Endothelial cell of umbilical vein (primary cell): ENCODE measurements at regions not wholly inside any gene's neighbourhood (a gene's known extent, or its start where the extent isn't known, plus 50 kb on each side); places are given as distances from the start of the nearest gene placed in this dataset.

Source experiments
- CTCF ChIP-seq, 2 donors: IDR thresholded peaks; 1 replicate in 1 of 2; 2 replicates in 1 of 2; pipeline ENCODE4 v1.5.1; 2011; ENCODE audit warnings: low read length in 2 of 2, mild to moderate bottlenecking in 2 of 2, moderate library complexity in 2 of 2, control low read depth in 1 of 2, inconsistent platforms in 1 of 2, low read depth in 1 of 2; ENCODE audit not compliant: insufficient read depth in 1 of 2; ENCODE audit errors: extremely low read depth in 1 of 2
- GATA2 ChIP-seq: IDR thresholded peaks from 2 replicates; pipeline ENCODE4 v1.7.0; 2011; ENCODE audit warnings: low read depth, mild to moderate bottlenecking, moderate library complexity, mixed read lengths, low read length; ENCODE audit not compliant: insufficient read length, insufficient read depth

- no peak for TF ChIP-seq CTCF (IDR thresholded peaks at IDR 0.05; ENCODE audit: extremely low read depth in 1 of 2, insufficient read depth in 1 of 2, low read depth in 1 of 2, low read length in 2 of 2)
- TF ChIP-seq GATA2, result no peak
These were observed 365.2 kb downstream of the MFSD1 start for GRCh38 chr3:159166899-159167586.
